PC-9 (cell line): ENCODE measurements at regions not wholly inside any gene's neighbourhood (a gene's known extent, or its start where the extent isn't known, plus 50 kb on each side); places are given as distances from the start of the nearest gene placed in this dataset.

Source experiments
- BruUV-seq: library from RNA; stranded (reverse); fragments of 400-500 nt; replicated peaks from 2 replicates; lab custom pipeline; 2021; lab: Mats Ljungman, UMichigan
- CTCF ChIA-PET: fragments of 300-600 bp; sonication (Branson Sonifier 250); formaldehyde crosslinking; loops from one replicate; lab custom pipeline; 2022; ENCODE audit warnings: antibody characterized with exemption; lab: Charles Lee
- POLR2A ChIA-PET: fragments of 300-600 bp; sonication (Branson Sonifier 250); formaldehyde crosslinking; loops from one replicate; lab custom pipeline; 2022; ENCODE audit warnings: antibody characterized with exemption; ENCODE audit not compliant: unreplicated experiment; lab: Charles Lee
- DNase-seq, 2 experiments: peaks; one replicate each; pipeline versions ENCODE4 v3.0.0 to v3.0.0-alpha.2; 2015 to 2022; ENCODE audit warnings: mixed read lengths in 1 of 2
- H2AFZ ChIP-seq: fragments of 200-600 bp; sonication (generic); 2 replicates; pipeline ENCODE4 v1.8.1; 2017; ENCODE audit warnings: antibody characterized with exemption
- H3F3A ChIP-seq: fragments of 200-600 bp; sonication (generic); 2 replicates; pipeline ENCODE4 v1.8.1; 2017; ENCODE audit warnings: antibody characterized with exemption, mild to moderate bottlenecking, low read depth; ENCODE audit not compliant: insufficient read depth
- H3K27ac ChIP-seq: fragments of 200-600 bp; sonication (generic); 2 replicates; pipeline ENCODE4 v1.6.1; 2016; ENCODE audit warnings: mixed run types
- H3K27me3 ChIP-seq: fragments of 200-600 bp; sonication (generic); 2 replicates; pipeline ENCODE4 v1.6.1; 2016; ENCODE audit warnings: low read depth, mixed run types; ENCODE audit not compliant: insufficient read depth
- H3K36me3 ChIP-seq: fragments of 200-600 bp; sonication (generic); 2 replicates; pipeline ENCODE4 v1.6.1; 2016; ENCODE audit warnings: low read depth, mixed run types
- H3K4me1 ChIP-seq: fragments of 200-600 bp; sonication (generic); replicated peaks from 2 replicates; pipeline ENCODE4 v1.6.1; 2016; ENCODE audit warnings: mixed run types; ENCODE audit not compliant: insufficient read depth
- H3K4me2 ChIP-seq: fragments of 200-600 bp; sonication (generic); 2 replicates; pipeline ENCODE4 v1.6.1; 2017; ENCODE audit warnings: mixed run types
- H3K4me3 ChIP-seq: fragments of 200-600 bp; sonication (generic); 2 replicates; pipeline ENCODE4 v1.6.1; 2016; ENCODE audit warnings: mixed run types
- H3K79me2 ChIP-seq: fragments of 200-600 bp; sonication (generic); 2 replicates; pipeline ENCODE4 v1.6.1; 2017; ENCODE audit warnings: low read depth, mixed run types
- H3K9me2 ChIP-seq: fragments of 200-600 bp; sonication (generic); 2 replicates; pipeline ENCODE4 v1.8.1; 2017; ENCODE audit warnings: mild to moderate bottlenecking; ENCODE audit not compliant: insufficient read depth
- H3K9me3 ChIP-seq: fragments of 200-600 bp; sonication (generic); 2 replicates; pipeline ENCODE4 v1.8.1; 2016; ENCODE audit warnings: low read depth; ENCODE audit not compliant: insufficient read depth
- H4K20me1 ChIP-seq: fragments of 200-600 bp; sonication (generic); 2 replicates; pipeline ENCODE4 v1.8.1; 2017; ENCODE audit not compliant: insufficient read depth
- EZH2 ChIP-seq: fragments of 200-600 bp; sonication (generic); IDR thresholded peaks from 2 replicates; pipeline ENCODE4 v1.8.0; 2017; ENCODE audit warnings: antibody characterized with exemption, low read depth
- intact Hi-C: fragments of 100-400 bp; cut with micrococcal nuclease; formaldehyde crosslinking; loops from one replicate; pipeline ENCODE4 v1.10.0; 2022; ENCODE audit not compliant: unreplicated experiment
- TF ChIP-seq, protein P1 (sequence below): fragments of 200-600 bp; sonication (generic); conservative IDR thresholded peaks from 2 replicates; pipeline ENCODE4 v1.6.1; 2017; ENCODE audit warnings: mixed run types, antibody characterized with exemption, mild to moderate bottlenecking, moderate library complexity

DNA sequence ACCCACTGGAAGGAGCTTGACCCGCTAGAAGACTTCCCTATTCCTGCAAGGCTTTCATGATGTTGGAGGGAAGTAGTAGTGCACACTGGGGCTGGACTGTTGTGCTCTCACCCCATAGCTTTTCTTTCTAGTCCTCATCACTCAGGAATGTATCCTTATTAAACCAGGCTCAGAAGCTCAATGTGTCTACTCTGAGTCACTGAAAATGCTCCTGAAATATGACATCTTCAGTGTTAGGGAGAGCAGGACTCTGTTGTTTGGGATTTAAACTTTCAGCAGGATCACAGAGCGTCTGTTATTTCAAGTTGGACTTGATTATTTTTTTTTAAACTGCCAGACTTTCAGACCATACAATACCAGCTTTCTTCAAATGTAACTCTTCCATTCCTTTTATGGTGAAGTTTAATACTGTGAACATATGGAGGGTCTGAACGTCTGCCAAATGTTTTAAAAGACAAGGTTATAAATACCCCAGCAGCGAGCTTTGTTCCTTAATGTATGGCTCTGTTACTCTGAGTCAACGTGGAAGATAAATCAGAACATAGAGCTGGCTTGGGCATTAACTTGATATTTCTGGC, 257.5 kb downstream of the CDH11 start:
- Histone ChIP-seq H3K9me3 (no peaks in the 10 kb centered on the region), H3K4me1 (no peaks in the 10 kb centered on the region), H2AFZ (no peak overlapping the region), H3K79me2 (no peaks in the 10 kb centered on the region), H3K27me3 (peaks cover 4% of the 10 kb centered on the region; the same call in 1 of the 2 replicates), H3K4me2 (no peak overlapping the region), H3F3A (no peaks in the 10 kb centered on the region), H3K4me3 (no peak overlapping the region), H3K27ac (no peak overlapping the region), H3K9me2 (no peaks in the 10 kb centered on the region), H4K20me1 (no peaks in the 10 kb centered on the region), H3K36me3 (no peaks in the 10 kb centered on the region)
- intact Hi-C loops: no loop called here
- ChIA-PET POLR2A (no interaction called here), CTCF (no interaction called here)
- BruUV-seq: no TSS peak
- no peak for DNase-seq
- TF ChIP-seq, protein P1, sequence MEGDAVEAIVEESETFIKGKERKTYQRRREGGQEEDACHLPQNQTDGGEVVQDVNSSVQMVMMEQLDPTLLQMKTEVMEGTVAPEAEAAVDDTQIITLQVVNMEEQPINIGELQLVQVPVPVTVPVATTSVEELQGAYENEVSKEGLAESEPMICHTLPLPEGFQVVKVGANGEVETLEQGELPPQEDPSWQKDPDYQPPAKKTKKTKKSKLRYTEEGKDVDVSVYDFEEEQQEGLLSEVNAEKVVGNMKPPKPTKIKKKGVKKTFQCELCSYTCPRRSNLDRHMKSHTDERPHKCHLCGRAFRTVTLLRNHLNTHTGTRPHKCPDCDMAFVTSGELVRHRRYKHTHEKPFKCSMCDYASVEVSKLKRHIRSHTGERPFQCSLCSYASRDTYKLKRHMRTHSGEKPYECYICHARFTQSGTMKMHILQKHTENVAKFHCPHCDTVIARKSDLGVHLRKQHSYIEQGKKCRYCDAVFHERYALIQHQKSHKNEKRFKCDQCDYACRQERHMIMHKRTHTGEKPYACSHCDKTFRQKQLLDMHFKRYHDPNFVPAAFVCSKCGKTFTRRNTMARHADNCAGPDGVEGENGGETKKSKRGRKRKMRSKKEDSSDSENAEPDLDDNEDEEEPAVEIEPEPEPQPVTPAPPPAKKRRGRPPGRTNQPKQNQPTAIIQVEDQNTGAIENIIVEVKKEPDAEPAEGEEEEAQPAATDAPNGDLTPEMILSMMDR: no peak
- no peak for TF ChIP-seq EZH2

DNA sequence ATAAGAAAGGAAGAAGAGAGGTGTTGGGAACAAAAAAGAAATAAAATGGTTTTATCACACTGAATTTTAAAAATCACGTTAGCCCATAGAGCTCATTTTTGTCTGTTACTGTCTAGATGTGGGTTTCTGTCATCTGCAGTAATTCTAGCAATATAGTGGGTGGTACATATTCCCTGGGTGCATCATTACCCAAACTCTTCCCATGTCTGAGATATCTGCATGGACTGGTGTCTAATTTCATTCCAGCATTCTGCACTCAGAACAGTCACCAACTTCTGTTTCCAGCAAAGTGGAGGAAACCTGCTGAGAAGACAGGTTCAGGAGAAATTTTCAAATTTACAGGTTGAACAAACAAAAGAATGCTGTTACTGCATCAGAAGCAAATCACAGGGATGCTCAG, 263.8 kb downstream of the CDH11 start:
- Histone ChIP-seq H3K27me3 (peaks cover 4% of the 10 kb centered on the region; the same call in 1 of the 2 replicates), H3K79me2 (no peaks in the 10 kb centered on the region), H2AFZ (no peak overlapping the region), H3K4me1 (no peaks in the 10 kb centered on the region), H3K27ac (no peak overlapping the region), H3K4me3 (no peak overlapping the region), H3K4me2 (no peak overlapping the region), H3F3A (no peaks in the 10 kb centered on the region), H3K9me3 (no peaks in the 10 kb centered on the region), H3K9me2 (no peaks in the 10 kb centered on the region), H4K20me1 (no peaks in the 10 kb centered on the region), H3K36me3 (no peaks in the 10 kb centered on the region)
- TF ChIP-seq, protein P1: no peak
- TF ChIP-seq EZH2: no peak
- CTCF ChIA-PET: no interaction called here
- intact Hi-C loops: no loop called here
- POLR2A ChIA-PET: no interaction called here
- no TSS peak for BruUV-seq
- DNase-seq: no peak

DNA sequence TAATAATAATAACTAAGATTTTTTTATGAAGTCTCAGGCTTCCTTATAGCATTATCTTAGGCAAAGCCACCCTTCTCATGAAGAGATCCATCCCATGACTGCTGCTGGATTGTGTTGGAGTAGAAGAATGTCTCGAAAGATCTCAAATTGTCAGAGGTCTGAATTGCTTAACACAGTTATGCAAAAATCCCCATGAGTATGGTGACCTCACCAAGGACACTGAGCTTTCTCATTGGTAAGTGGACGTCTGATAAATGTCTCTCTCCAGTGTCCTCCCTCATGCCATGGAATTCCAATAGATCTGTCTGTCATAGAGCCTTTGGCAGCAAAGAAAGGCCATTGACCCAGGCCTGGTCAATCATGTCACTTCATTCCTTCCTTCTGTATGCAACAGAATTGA, 264.5 kb downstream of the CDH11 start:
- POLR2A ChIA-PET: no interaction called here
- Histone ChIP-seq H3K27me3 (peaks cover 4% of the 10 kb centered on the region; the same call in 1 of the 2 replicates), H3K4me3 (no peak overlapping the region), H3K4me1 (no peaks in the 10 kb centered on the region), H3K4me2 (no peak overlapping the region), H4K20me1 (no peaks in the 10 kb centered on the region), H2AFZ (no peak overlapping the region), H3K27ac (no peak overlapping the region), H3K36me3 (no peaks in the 10 kb centered on the region), H3K9me3 (no peaks in the 10 kb centered on the region), H3K9me2 (no peaks in the 10 kb centered on the region), H3F3A (no peaks in the 10 kb centered on the region), H3K79me2 (no peaks in the 10 kb centered on the region)
- intact Hi-C loops: no loop called here
- no TSS peak for BruUV-seq
- no peak for TF ChIP-seq EZH2
- TF ChIP-seq, protein P1: no peak
- DNase-seq: no peak
- CTCF ChIA-PET: no interaction called here
